ENCODE measurements at regions not wholly inside any gene's neighbourhood (a gene's known extent, or its start where the extent isn't known, plus 50 kb on each side); places are given as distances from the start of the nearest gene placed in this dataset.
"Not testable (repeated sequence)": the region's sequence is repeated elsewhere in the genome, so short reads cannot be mapped to it uniquely, and the experiment has no call there.

DNA sequence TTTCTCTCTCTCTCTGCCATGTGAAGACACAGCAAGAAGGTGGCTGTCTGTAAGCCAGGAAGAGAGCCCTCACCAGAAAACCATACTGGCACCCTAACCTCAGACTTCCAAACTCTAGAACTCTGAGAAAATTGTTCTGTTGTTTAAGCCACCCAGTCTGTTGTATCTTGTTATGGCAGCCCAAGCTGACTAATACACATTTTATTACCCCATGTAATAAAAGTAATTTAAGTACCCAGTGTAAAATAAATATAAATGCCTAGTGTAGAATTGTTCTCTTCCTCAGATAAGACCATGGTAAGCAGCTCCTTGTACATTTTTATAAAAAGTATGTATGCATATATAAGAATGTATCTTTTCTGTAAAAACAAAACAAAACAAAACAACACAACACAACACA, 119.7 kb downstream of the DTL start:
- no peak for DNase-seq (ENCODE audit: low read depth in 1 of 2, low spot score in 1 of 2)
- in situ Hi-C loops (cut with HindIII; ENCODE audit: low pct_unique_long_range_greater_than_20kb, low sequenced_read_pairs) = no loop called here
- no peak for TF ChIP-seq JUND (IDR thresholded peaks at IDR 0.05; ENCODE audit: low read depth)

DNA sequence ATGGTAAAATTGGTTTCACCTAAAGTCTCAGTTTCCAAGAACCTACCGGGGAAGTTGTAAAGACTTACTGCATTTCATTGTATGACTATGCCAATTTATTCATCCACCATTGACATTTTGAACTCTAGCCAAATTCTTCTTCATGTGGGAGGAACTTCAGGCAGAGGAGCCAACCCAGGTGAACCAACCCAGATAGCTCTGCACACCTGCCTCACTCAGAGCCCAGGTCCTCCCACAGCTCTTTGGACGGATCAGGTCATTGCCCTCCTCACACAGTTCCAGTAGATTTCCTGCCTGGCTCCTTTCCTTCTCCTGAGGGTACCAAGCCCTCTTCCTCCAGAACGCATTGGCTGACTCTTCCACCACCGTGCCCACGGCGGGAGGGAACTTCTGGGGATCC, 121.7 kb downstream of the DTL start:
- in situ Hi-C loops (cut with HindIII; ENCODE audit: low pct_unique_long_range_greater_than_20kb, low sequenced_read_pairs) = no loop called here
- no peak for TF ChIP-seq JUND (IDR thresholded peaks at IDR 0.05; ENCODE audit: low read depth)
- DNase-seq (ENCODE audit: low read depth in 1 of 2, low spot score in 1 of 2) = peak in 1 of 2 experiments; percentile 65

- no peak for DNase-seq (ENCODE audit: low read depth in 1 of 2, low spot score in 1 of 2)
- in situ Hi-C loops (cut with HindIII; ENCODE audit: low pct_unique_long_range_greater_than_20kb, low sequenced_read_pairs) = no loop called here
- TF ChIP-seq JUND (IDR thresholded peaks at IDR 0.05; ENCODE audit: low read depth) = no peak
Observed at GRCh38 chr1:212158912-212159796, 123.6 kb downstream of the DTL start.

- no peak for DNase-seq (ENCODE audit: low read depth in 1 of 2, low spot score in 1 of 2)
- in situ Hi-C loops (cut with HindIII; ENCODE audit: low pct_unique_long_range_greater_than_20kb, low sequenced_read_pairs) = no loop called here
- no peak for TF ChIP-seq JUND (IDR thresholded peaks at IDR 0.05; ENCODE audit: low read depth)
Observed at GRCh38 chr1:212161231-212161781, 123.9 kb upstream of the PPP2R5A start.

DNA sequence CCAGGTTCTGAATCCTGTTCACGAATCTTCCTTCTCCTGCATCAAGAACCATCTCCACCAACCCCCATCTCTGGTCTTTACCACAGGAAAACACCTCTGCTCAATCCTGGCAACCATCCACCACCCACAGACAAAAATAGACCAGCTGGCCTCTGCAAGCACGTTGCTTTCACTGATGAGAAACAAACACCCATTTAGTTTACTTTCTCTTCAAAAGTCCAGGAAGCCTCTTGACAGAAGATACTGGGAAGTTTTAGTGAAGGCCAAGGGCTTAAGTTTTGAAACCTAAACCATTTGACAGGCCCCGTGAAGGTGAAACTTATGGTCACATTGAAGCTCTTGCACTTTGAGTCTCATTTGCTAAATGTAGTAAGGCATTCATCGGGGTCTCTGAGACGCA, 122.6 kb upstream of the PPP2R5A start:
- TF ChIP-seq JUND (IDR thresholded peaks at IDR 0.05; ENCODE audit: low read depth) = no peak
- DNase-seq (ENCODE audit: low read depth in 1 of 2, low spot score in 1 of 2) = peak in 1 of 2 experiments; percentile 27
- in situ Hi-C loops (cut with HindIII; ENCODE audit: low pct_unique_long_range_greater_than_20kb, low sequenced_read_pairs) = no loop called here

- in situ Hi-C loops (cut with HindIII; ENCODE audit: low pct_unique_long_range_greater_than_20kb, low sequenced_read_pairs) = no loop called here
- no peak for DNase-seq (ENCODE audit: low read depth in 1 of 2, low spot score in 1 of 2)
- no peak for TF ChIP-seq JUND (IDR thresholded peaks at IDR 0.05; ENCODE audit: low read depth)
Observed at GRCh38 chr1:212164095-212164872, 120.9 kb upstream of the PPP2R5A start.

- TF ChIP-seq JUND (IDR thresholded peaks at IDR 0.05; ENCODE audit: low read depth) = no peak
- DNase-seq (ENCODE audit: low read depth in 1 of 2, low spot score in 1 of 2) = no peak
- in situ Hi-C loops (cut with HindIII; ENCODE audit: low pct_unique_long_range_greater_than_20kb, low sequenced_read_pairs) = no loop called here
Observed at GRCh38 chr1:212166244-212166643, 119.0 kb upstream of the PPP2R5A start.

DNA sequence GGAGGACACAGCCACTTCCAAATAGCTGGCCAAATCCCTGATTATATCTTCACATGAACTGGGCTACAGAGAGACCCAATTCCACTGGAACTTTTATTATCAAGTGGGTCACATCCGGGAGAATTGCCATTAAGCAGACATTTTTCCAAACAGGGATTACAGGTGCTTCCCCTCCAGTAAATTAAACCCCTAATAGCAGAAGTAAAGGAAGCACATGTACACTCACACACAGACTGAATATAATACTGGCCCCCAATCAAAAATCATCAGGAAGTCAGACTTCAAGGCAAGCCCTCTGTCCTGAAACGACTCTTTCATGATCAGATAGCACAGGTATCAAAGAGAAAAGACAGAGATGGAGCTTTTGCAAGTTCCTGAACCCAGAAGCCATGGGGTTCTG, 118.6 kb upstream of the PPP2R5A start:
- no peak for DNase-seq (ENCODE audit: low read depth in 1 of 2, low spot score in 1 of 2)
- in situ Hi-C loops (cut with HindIII; ENCODE audit: low pct_unique_long_range_greater_than_20kb, low sequenced_read_pairs) = no loop called here
- TF ChIP-seq JUND (IDR thresholded peaks at IDR 0.05; ENCODE audit: low read depth) = no peak

GRCh38 chr1:212167098-212167497, 118.1 kb upstream of the PPP2R5A start:
- TF ChIP-seq JUND (IDR thresholded peaks at IDR 0.05; ENCODE audit: low read depth) = no peak
- DNase-seq (ENCODE audit: low read depth in 1 of 2, low spot score in 1 of 2) = no peak
- in situ Hi-C loops (cut with HindIII; ENCODE audit: low pct_unique_long_range_greater_than_20kb, low sequenced_read_pairs) = no loop called here

GRCh38 chr1:212173567-212173966, 111.6 kb upstream of the PPP2R5A start:
- in situ Hi-C loops (cut with HindIII; ENCODE audit: low pct_unique_long_range_greater_than_20kb, low sequenced_read_pairs) = no loop called here
- TF ChIP-seq JUND (IDR thresholded peaks at IDR 0.05; ENCODE audit: low read depth) = no peak
- DNase-seq (ENCODE audit: low read depth in 1 of 2, low spot score in 1 of 2) = no peak

DNA sequence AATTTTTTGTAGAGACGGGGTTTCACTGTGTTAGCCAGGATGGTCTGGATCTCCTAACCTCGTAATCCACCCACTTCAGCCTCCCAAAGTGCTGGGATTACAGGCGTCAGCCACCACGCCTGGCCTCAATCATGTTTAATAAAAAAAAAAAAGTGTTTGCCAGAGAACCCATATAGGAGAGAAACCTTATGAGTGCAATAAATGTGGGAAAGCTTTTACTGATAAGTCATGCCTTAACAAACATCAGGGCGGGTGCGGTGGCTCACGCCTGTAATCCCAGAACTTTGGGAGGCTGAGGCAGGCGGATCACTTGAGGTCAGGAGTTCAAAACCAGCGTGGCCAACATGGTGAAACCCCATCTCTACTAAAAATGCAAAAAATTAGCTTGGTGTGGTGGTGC, 110.9 kb upstream of the PPP2R5A start:
- in situ Hi-C loops (cut with HindIII; ENCODE audit: low pct_unique_long_range_greater_than_20kb, low sequenced_read_pairs) = not testable (repeated sequence)

GRCh38 chr1:212177542-212177941, 107.7 kb upstream of the PPP2R5A start:
- in situ Hi-C loops (cut with HindIII; ENCODE audit: low pct_unique_long_range_greater_than_20kb, low sequenced_read_pairs) = no loop called here
- DNase-seq (ENCODE audit: low read depth in 1 of 2, low spot score in 1 of 2) = no peak
- TF ChIP-seq JUND (IDR thresholded peaks at IDR 0.05; ENCODE audit: low read depth) = no peak

More for the DNA sequence above, 110.9 kb upstream of the PPP2R5A start:
- DNase-seq (ENCODE audit: low read depth in 1 of 2, low spot score in 1 of 2) = not testable (repeated sequence)

DNA sequence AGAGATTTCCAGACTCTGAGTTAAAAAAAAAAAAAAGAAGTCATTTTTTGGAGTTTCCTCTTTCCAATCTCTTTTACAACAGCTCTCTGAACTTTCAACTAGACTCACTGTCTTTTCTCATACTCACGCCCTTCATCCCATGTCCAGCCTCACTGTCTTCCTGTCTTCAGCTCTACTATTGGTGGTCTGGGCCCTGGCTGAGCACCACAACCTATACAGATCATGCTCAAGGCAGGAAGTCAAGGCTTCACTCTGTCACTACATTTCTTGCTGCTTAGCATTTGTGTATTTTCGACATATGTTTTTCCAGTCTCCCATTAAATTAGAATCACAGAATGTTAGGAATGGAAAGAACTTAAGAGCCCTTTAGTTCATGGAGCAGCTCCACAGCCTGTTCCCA, 106.4 kb upstream of the PPP2R5A start:
- no peak for DNase-seq (ENCODE audit: low read depth in 1 of 2, low spot score in 1 of 2)
- in situ Hi-C loops (cut with HindIII; ENCODE audit: low pct_unique_long_range_greater_than_20kb, low sequenced_read_pairs) = no loop called here
- TF ChIP-seq JUND (IDR thresholded peaks at IDR 0.05; ENCODE audit: low read depth) = no peak
